RCC 7860 (cell line): ENCODE measurements at regions not wholly inside any gene's neighbourhood (a gene's known extent, or its start where the extent isn't known, plus 50 kb on each side); places are given as distances from the start of the nearest gene placed in this dataset.

Source experiments
- DNase-seq: peaks from one replicate; pipeline ENCODE4 v3.0.0-alpha.2; 2015; ENCODE audit warnings: low spot score
- FAIRE-seq: peaks from 2 replicates; lab custom pipeline; 2012; peaks lifted over from hg19 to GRCh38; lab: Jason Lieb, UNC

GRCh38 chr4:168028568-168028967, 63.8 kb upstream of the ANXA10 start:
- FAIRE-seq: no peak
- no peak for DNase-seq

- no peak for FAIRE-seq
- DNase-seq: no peak
These were observed 63.3 kb upstream of the ANXA10 start for GRCh38 chr4:168028970-168029597.

- no peak for FAIRE-seq
- no peak for DNase-seq
These were observed 54.7 kb upstream of the ANXA10 start for GRCh38 chr4:168037676-168038075.

DNA sequence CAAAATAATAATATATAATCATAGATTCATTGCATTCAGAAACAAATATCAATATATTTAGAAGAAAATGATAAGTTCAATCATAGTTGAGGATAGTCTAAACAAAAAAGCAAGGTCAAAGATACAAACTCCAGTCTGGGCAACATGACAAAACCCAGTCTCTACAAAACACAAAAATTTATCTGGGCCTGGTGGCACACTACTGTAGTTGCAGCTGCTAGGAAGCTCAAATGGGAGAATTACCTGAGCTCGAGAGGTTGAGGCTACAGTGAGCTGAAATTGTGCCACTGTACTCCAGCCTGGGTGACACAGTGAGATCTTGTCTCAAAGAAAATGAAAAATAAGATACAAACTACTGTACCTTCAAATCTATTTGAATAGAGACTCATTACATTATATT, 52.7 kb upstream of the ANXA10 start:
- DNase-seq (no peak), FAIRE-seq (no peak)
